OCI-LY7 (cell line): ENCODE measurements at regions not wholly inside any gene's neighbourhood (a gene's known extent, or its start where the extent isn't known, plus 50 kb on each side); places are given as distances from the start of the nearest gene placed in this dataset. TPM values are rescaled to one million over a fixed set of nuclear protein-coding genes. Genes with fewer than 3 reads are reported as not detected.

Experiments
- BruUV-seq: library from RNA; stranded (reverse); fragments of 400-500 nt; replicated peaks from 2 replicates; lab custom pipeline; 2021; lab: Mats Ljungman, UMichigan
- CTCF ChIA-PET: fragments of 300-600 bp; sonication (Branson Sonifier 250); formaldehyde crosslinking; loops from one replicate; lab custom pipeline; 2022; ENCODE audit warnings: antibody characterized with exemption; ENCODE audit not compliant: unreplicated experiment; lab: Charles Lee
- POLR2A ChIA-PET: fragments of 300-600 bp; sonication (Branson Sonifier 250); formaldehyde crosslinking; loops from one replicate; lab custom pipeline; 2022; ENCODE audit warnings: antibody characterized with exemption; lab: Charles Lee
- DNase-seq: peaks from one replicate; pipeline ENCODE4 v3.0.0-alpha.2; 2015; ENCODE audit warnings: low spot score
- H2AFZ ChIP-seq: fragments of 200-600 bp; sonication (generic), shearing (Covaris generic); 2 replicates; pipeline ENCODE4 v1.6.1; 2014; ENCODE audit warnings: mild to moderate bottlenecking, antibody characterized with exemption, low read length, moderate library complexity
- H3K27ac ChIP-seq: fragments of 200-600 bp; sonication (generic); 2 replicates; pipeline ENCODE4 v1.5.1; 2014; ENCODE audit warnings: mixed run types, low read depth, mild to moderate bottlenecking, moderate library complexity, low read length, inconsistent platforms; ENCODE audit not compliant: poor library complexity, severe bottlenecking
- H3K36me3 ChIP-seq: fragments of 200-600 bp; sonication (generic); 2 replicates; pipeline ENCODE4 v1.6.1; 2014; ENCODE audit warnings: mild to moderate bottlenecking, antibody characterized with exemption, low read length, moderate library complexity, mixed read lengths; ENCODE audit not compliant: insufficient read depth
- H3K4me1 ChIP-seq: fragments of 200-600 bp; sonication (generic); 2 replicates; pipeline ENCODE4 v1.5.1; 2014; ENCODE audit warnings: mild to moderate bottlenecking, low read length; ENCODE audit not compliant: insufficient read depth, poor library complexity, severe bottlenecking
- H3K4me2 ChIP-seq: fragments of 200-600 bp; sonication (generic); 2 replicates; pipeline ENCODE4 v1.6.1; 2014; ENCODE audit warnings: mild to moderate bottlenecking, low read length
- H3K4me3 ChIP-seq: fragments of 200-600 bp; sonication (generic); 2 replicates; pipeline ENCODE4 v1.5.1; 2014; ENCODE audit warnings: mild to moderate bottlenecking, low read depth, low read length; ENCODE audit not compliant: poor library complexity, severe bottlenecking
- H3K79me2 ChIP-seq: fragments of 200-600 bp; sonication (generic); 2 replicates; pipeline ENCODE4 v1.6.1; 2016; ENCODE audit warnings: low read depth, mild to moderate bottlenecking, low read length, moderate library complexity, mixed read lengths; ENCODE audit not compliant: insufficient read depth
- H3K9me2 ChIP-seq: fragments of 200-600 bp; sonication (generic); 2 replicates; pipeline ENCODE4 v1.6.1; 2016; ENCODE audit warnings: mild to moderate bottlenecking, low read length, mixed read lengths; ENCODE audit not compliant: insufficient read depth
- H3K9me3 ChIP-seq: fragments of 200-600 bp; sonication (generic); 2 replicates; pipeline ENCODE4 v1.6.1; 2014; ENCODE audit warnings: mild to moderate bottlenecking, mixed run types, low read length, mixed read lengths
- H4K20me1 ChIP-seq: fragments of 200-600 bp; sonication (generic); 2 replicates; pipeline ENCODE4 v1.6.1; 2014; ENCODE audit warnings: mild to moderate bottlenecking, antibody characterized with exemption, low read length, moderate library complexity, mixed read lengths; ENCODE audit not compliant: insufficient read depth
- EZH2phosphoT487 ChIP-seq: fragments of 200-600 bp; sonication (generic); IDR thresholded peaks from 2 replicates; pipeline ENCODE4 v1.6.1; 2018; ENCODE audit warnings: low read depth, borderline replicate concordance, mild to moderate bottlenecking, mixed run types, antibody characterized with exemption, low read length, moderate library complexity, mixed read lengths
- intact Hi-C: fragments of 100-400 bp; cut with micrococcal nuclease; formaldehyde crosslinking; loops from one replicate; pipeline ENCODE4 v1.10.0; 2022; ENCODE audit not compliant: unreplicated experiment
- small RNA-seq: library from RNA; depleted of rRNA; stranded (forward); fragments of <200 nt; gene quantifications from one replicate; pipeline ENCODE3, GENCODE V24; 2014
- TF ChIP-seq, protein P1 (sequence below): fragments of 200-600 bp; sonication (generic); conservative IDR thresholded peaks from 2 replicates; pipeline ENCODE4 v1.5.1; 2014; ENCODE audit warnings: mild to moderate bottlenecking, antibody characterized with exemption, low read length, moderate library complexity, mixed read lengths

DNA sequence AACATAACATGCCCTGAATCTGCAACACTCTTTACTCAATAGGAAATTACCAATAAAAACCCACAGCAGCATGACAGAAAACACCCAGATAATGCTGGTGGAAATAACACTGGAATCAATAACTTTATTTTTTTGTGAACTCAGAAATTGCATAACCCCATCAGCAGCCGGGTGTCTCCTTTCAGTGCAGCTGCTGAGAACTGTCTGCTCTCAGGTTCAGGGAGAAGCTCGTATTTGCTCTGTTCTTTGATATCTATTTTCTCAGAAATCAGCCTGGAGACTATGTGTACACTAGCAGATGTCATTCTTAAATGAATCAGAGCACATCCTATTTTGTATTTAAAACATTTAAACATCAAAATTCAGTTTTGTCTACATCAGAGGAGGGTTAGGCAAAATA is 506.0 kb downstream of the POM121L12 start:
- Histone ChIP-seq H3K4me1 (no peaks in the 10 kb centered on the region), H3K27ac (no peak overlapping the region), H3K4me2 (no peak overlapping the region), H4K20me1 (no peaks in the 10 kb centered on the region), H2AFZ (no peak overlapping the region), H3K4me3 (no peak overlapping the region), H3K36me3 (no peaks in the 10 kb centered on the region), H3K9me2 (no peaks in the 10 kb centered on the region), H3K79me2 (no peaks in the 10 kb centered on the region), H3K9me3 (no peaks in the 10 kb centered on the region)
- TF ChIP-seq, protein P1, sequence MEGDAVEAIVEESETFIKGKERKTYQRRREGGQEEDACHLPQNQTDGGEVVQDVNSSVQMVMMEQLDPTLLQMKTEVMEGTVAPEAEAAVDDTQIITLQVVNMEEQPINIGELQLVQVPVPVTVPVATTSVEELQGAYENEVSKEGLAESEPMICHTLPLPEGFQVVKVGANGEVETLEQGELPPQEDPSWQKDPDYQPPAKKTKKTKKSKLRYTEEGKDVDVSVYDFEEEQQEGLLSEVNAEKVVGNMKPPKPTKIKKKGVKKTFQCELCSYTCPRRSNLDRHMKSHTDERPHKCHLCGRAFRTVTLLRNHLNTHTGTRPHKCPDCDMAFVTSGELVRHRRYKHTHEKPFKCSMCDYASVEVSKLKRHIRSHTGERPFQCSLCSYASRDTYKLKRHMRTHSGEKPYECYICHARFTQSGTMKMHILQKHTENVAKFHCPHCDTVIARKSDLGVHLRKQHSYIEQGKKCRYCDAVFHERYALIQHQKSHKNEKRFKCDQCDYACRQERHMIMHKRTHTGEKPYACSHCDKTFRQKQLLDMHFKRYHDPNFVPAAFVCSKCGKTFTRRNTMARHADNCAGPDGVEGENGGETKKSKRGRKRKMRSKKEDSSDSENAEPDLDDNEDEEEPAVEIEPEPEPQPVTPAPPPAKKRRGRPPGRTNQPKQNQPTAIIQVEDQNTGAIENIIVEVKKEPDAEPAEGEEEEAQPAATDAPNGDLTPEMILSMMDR: no peak
- no peak for TF ChIP-seq EZH2phosphoT487
- BruUV-seq: no TSS peak
- POLR2A ChIA-PET: no interaction called here
- CTCF ChIA-PET: no interaction called here
- intact Hi-C loops: no loop called here
- no peak for DNase-seq

DNA sequence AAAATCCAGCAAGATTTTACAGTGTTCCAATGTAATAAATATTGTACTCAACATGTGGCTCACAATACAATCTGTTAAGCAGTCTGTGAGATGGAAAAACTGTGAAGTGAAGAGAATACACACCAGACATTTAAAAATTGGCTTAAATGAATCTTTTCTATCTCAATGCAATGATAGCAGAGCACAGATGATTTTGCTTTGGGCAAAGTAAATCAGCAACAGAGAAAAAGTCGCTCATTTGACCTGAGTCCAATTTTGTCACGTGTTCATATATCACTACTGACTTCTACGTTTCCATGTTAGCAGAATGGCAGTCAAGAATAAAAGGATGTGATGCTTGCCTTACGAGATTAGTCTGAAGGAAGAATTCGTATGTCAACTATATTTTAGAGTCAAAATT is 506.7 kb downstream of the POM121L12 start:
- no peak overlapping the region for H2AFZ ChIP-seq
- H3K9me2 ChIP-seq: no peaks in the 10 kb centered on the region
- H3K27ac ChIP-seq: no peak overlapping the region
- ChIA-PET CTCF (no interaction called here), POLR2A (no interaction called here)
- no peaks in the 10 kb centered on the region for H3K79me2 ChIP-seq
- TF ChIP-seq EZH2phosphoT487: no peak
- TF ChIP-seq, protein P1: no peak
- H3K4me3 ChIP-seq: no peak overlapping the region
- no peaks in the 10 kb centered on the region for H3K9me3 ChIP-seq
- H3K4me1 ChIP-seq: no peaks in the 10 kb centered on the region
- no TSS peak for BruUV-seq
- intact Hi-C loops: no loop called here
- no peak for DNase-seq
- H4K20me1 ChIP-seq: no peaks in the 10 kb centered on the region
- no peak overlapping the region for H3K4me2 ChIP-seq
- no peaks in the 10 kb centered on the region for H3K36me3 ChIP-seq

Small RNA genes in the stretch of these regions (small RNA-seq; reads per million reads assigned to genes)
- gene RN7SKP218 (not detected), gene RNU1-14P (0.31 reads per million)
